SK-N-MC (cell line): ENCODE measurements at regions not wholly inside any gene's neighbourhood (a gene's known extent, or its start where the extent isn't known, plus 50 kb on each side); places are given as distances from the start of the nearest gene placed in this dataset.
"Not testable (repeated sequence)": the region's sequence is repeated elsewhere in the genome, so short reads cannot be mapped to it uniquely, and the experiment has no call there.

Source experiments
- EZH2 ChIP-seq: fragments of 200-600 bp; sonication (generic); IDR thresholded peaks from one replicate; pipeline ENCODE4 v1.6.1; 2017; ENCODE audit warnings: antibody characterized with exemption
- FOXP2 ChIP-seq: optimal IDR thresholded peaks from 2 replicates; pipeline ENCODE3; 2011; ENCODE audit warnings: mild to moderate bottlenecking, moderate library complexity; ENCODE audit not compliant: insufficient read depth; ENCODE audit errors: extremely low read length, control extremely low read depth
- POLR2AphosphoS5 ChIP-seq: IDR thresholded peaks from 2 replicates; pipeline ENCODE4 v1.6.1; 2012; ENCODE audit warnings: mild to moderate bottlenecking, low read depth, low read length, borderline replicate concordance

- TF ChIP-seq EZH2, POLR2AphosphoS5, FOXP2: not testable (repeated sequence)
These were observed 193.5 kb upstream of the ATP6AP2 start for GRCh38 chrX:40387311-40387710.
